ENCODE measurements at regions not wholly inside any gene's neighbourhood (a gene's known extent, or its start where the extent isn't known, plus 50 kb on each side); places are given as distances from the start of the nearest gene placed in this dataset.

DNA sequence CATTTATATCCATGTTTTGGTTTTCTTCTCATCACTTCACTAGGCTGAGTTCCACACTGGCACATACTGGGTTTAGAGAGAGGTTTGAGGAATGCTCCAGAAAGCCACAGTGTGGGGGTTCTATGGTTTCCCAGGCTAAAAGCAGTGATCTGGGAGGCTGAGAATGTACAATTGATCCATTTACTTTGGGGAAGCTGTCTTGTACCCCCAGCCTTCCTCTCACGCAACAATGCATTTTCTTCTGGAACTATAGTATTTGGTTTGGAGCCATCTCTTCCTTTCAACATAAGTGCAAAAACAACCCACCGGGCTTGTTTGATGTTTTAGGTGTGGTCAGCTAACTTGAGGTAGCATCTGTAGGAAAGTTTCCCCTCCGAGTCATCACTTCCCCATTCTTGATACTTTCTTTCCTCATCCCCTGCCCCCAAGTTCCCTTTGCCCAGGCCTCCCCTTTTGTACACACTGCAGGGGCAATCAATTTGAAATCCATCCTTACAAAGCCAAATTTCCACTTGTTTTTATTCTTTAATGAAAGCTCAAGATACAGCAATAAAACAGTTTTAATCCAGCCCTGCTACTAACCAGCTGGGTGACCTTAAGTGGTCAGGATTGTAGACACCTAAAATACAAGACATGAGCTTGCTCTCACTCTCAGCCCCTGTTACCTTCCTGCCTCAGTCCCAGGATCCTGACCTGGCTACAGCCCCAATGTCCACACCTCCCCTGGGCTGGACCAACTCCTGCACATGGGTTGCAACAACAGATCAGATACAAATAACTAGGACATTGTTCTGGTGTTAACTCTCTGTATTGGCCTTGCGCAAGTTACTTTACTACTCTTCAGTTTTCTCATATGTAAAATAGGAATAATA lies 109.2 kb downstream of the FHDC1 start:
- Histone ChIP-seq H3F3A (ENCODE audit: insufficient read depth, low read depth) (no peaks in the 10 kb centered on the region), H3K4me1 (replicated peaks; ENCODE audit: insufficient read depth) (no peaks in the 10 kb centered on the region), H3K4me2 (no peak overlapping the region), H3K27me3 (ENCODE audit: insufficient read depth, low read depth) (no peaks in the 10 kb centered on the region), H3K4me3 (no peak overlapping the region), H4K20me1 (ENCODE audit: insufficient read depth) (no peaks in the 10 kb centered on the region), H3K9me3 (ENCODE audit: insufficient read depth, low read depth) (no peaks in the 10 kb centered on the region), H3K36me3 (ENCODE audit: low read depth) (no peaks in the 10 kb centered on the region), H3K79me2 (ENCODE audit: low read depth) (no peaks in the 10 kb centered on the region), H3K9me2 (ENCODE audit: insufficient read depth) (no peaks in the 10 kb centered on the region), H2AFZ (no peak overlapping the region), H3K27ac (no peak overlapping the region)
- DNase-seq, result peak in 1 of 2 experiments; percentile 51
- ChIA-PET CTCF (no interaction called here), POLR2A (ENCODE audit: unreplicated experiment) (no interaction called here)
- intact Hi-C loops (cut with micrococcal nuclease; ENCODE audit: unreplicated experiment), result no loop called here
- no peak for TF ChIP-seq EZH2 (IDR thresholded peaks at IDR 0.05; ENCODE audit: low read depth)
- TF ChIP-seq, protein P1, sequence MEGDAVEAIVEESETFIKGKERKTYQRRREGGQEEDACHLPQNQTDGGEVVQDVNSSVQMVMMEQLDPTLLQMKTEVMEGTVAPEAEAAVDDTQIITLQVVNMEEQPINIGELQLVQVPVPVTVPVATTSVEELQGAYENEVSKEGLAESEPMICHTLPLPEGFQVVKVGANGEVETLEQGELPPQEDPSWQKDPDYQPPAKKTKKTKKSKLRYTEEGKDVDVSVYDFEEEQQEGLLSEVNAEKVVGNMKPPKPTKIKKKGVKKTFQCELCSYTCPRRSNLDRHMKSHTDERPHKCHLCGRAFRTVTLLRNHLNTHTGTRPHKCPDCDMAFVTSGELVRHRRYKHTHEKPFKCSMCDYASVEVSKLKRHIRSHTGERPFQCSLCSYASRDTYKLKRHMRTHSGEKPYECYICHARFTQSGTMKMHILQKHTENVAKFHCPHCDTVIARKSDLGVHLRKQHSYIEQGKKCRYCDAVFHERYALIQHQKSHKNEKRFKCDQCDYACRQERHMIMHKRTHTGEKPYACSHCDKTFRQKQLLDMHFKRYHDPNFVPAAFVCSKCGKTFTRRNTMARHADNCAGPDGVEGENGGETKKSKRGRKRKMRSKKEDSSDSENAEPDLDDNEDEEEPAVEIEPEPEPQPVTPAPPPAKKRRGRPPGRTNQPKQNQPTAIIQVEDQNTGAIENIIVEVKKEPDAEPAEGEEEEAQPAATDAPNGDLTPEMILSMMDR (conservative IDR thresholded peaks at IDR 0.05), result no peak
- no TSS peak for BruUV-seq (replicated peaks)

DNA sequence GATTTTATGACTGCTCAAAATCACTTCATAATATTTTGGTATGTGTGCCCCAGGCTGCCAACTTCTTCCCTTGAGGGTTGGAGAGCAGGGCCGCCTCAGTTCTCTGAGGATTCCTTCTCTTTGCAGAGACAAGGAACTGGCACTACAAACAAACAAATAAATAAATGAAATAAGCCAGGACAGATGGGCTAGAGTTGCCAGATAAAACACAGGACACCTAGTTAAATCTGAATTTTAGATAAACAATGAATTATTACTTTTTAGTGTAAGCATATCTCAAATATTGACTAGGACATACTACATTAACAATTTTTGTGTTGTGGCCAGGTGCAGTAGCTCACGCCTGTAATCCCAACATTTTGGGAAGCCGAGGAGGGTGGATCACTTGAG lies 122.5 kb downstream of the FHDC1 start:
- ChIA-PET POLR2A (ENCODE audit: unreplicated experiment) (no interaction called here), CTCF (no interaction called here)
- H3K4me3 ChIP-seq, result no peak overlapping the region
- no peaks in the 10 kb centered on the region for H4K20me1 ChIP-seq (ENCODE audit: insufficient read depth)
- no peaks in the 10 kb centered on the region for H3K9me3 ChIP-seq (ENCODE audit: insufficient read depth, low read depth)
- BruUV-seq (replicated peaks), result no TSS peak
- no peaks in the 10 kb centered on the region for H3K79me2 ChIP-seq (ENCODE audit: low read depth)
- intact Hi-C loops (cut with micrococcal nuclease; ENCODE audit: unreplicated experiment), result no loop called here
- H3K4me1 ChIP-seq (replicated peaks; ENCODE audit: insufficient read depth), result no peaks in the 10 kb centered on the region
- no peak overlapping the region for H3K4me2 ChIP-seq
- H3F3A ChIP-seq (ENCODE audit: insufficient read depth, low read depth), result no peaks in the 10 kb centered on the region
- H3K27ac ChIP-seq, result no peak overlapping the region
- H2AFZ ChIP-seq, result no peak overlapping the region
- TF ChIP-seq, protein P1 (conservative IDR thresholded peaks at IDR 0.05), result no peak
- TF ChIP-seq EZH2 (IDR thresholded peaks at IDR 0.05; ENCODE audit: low read depth), result no peak
- DNase-seq, result no peak
- no peaks in the 10 kb centered on the region for H3K36me3 ChIP-seq (ENCODE audit: low read depth)
- no peaks in the 10 kb centered on the region for H3K27me3 ChIP-seq (ENCODE audit: insufficient read depth, low read depth)
- H3K9me2 ChIP-seq (ENCODE audit: insufficient read depth), result no peaks in the 10 kb centered on the region

DNA sequence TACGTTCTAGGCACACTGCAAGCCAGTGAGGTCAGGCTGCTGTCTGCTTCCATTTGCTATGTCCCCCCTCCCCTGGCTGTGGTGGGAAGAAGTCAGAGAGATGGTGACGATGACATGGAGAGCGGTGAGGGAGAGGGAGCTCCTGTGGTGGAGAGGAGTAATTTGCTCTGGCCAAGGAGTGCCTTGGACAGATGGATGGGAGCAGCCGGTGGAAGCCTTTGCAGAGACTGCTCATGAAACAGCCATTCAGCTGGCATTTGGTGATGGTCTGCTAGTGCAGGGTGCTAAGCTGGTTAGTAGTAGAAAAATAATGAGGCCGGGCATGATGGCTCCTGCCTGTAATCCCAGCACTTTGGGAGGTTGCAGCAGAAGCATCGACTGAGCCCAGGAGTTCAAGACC lies 124.1 kb downstream of the FHDC1 start:
- Histone ChIP-seq H3K9me3 (ENCODE audit: insufficient read depth, low read depth) (no peaks in the 10 kb centered on the region), H3K79me2 (ENCODE audit: low read depth) (no peaks in the 10 kb centered on the region), H3F3A (ENCODE audit: insufficient read depth, low read depth) (no peaks in the 10 kb centered on the region), H3K4me3 (no peak overlapping the region), H3K4me1 (replicated peaks; ENCODE audit: insufficient read depth) (no peaks in the 10 kb centered on the region), H3K4me2 (no peak overlapping the region), H3K9me2 (ENCODE audit: insufficient read depth) (no peaks in the 10 kb centered on the region), H3K27me3 (ENCODE audit: insufficient read depth, low read depth) (no peaks in the 10 kb centered on the region), H4K20me1 (ENCODE audit: insufficient read depth) (no peaks in the 10 kb centered on the region), H2AFZ (no peak overlapping the region), H3K36me3 (ENCODE audit: low read depth) (no peaks in the 10 kb centered on the region), H3K27ac (no peak overlapping the region)
- no TSS peak for BruUV-seq (replicated peaks)
- TF ChIP-seq, protein P1 (conservative IDR thresholded peaks at IDR 0.05), result no peak
- no peak for TF ChIP-seq EZH2 (IDR thresholded peaks at IDR 0.05; ENCODE audit: low read depth)
- DNase-seq, result no peak
- intact Hi-C loops (cut with micrococcal nuclease; ENCODE audit: unreplicated experiment), result no loop called here
- POLR2A ChIA-PET (ENCODE audit: unreplicated experiment), result no interaction called here
- CTCF ChIA-PET, result no interaction called here

Data from PC-9 (cell line).